Stomach smooth muscle (tissue), 2 donors: ENCODE measurements at regions not wholly inside any gene's neighbourhood (a gene's known extent, or its start where the extent isn't known, plus 50 kb on each side); places are given as distances from the start of the nearest gene placed in this dataset.
"Not testable (repeated sequence)": the region's sequence is repeated elsewhere in the genome, so short reads cannot be mapped to it uniquely, and the experiment has no call there.

Experiments used
- H3K27ac ChIP-seq: one replicate; pipeline ENCODE4 v1.7.0; 2013; ENCODE audit warnings: mild to moderate bottlenecking, low read length, inconsistent platforms
- H3K27me3 ChIP-seq, 2 donors: one replicate each; pipeline ENCODE4 v1.7.0; 2013; ENCODE audit warnings: low read length in 2 of 2; ENCODE audit not compliant: insufficient read depth in 2 of 2, control insufficient read depth in 1 of 2
- H3K36me3 ChIP-seq, 2 donors: one replicate each; pipeline ENCODE4 v1.7.0; 2013; ENCODE audit warnings: low read length in 2 of 2; ENCODE audit not compliant: control insufficient read depth in 2 of 2, insufficient read depth in 2 of 2
- H3K4me1 ChIP-seq: one replicate; pipeline ENCODE4 v1.7.0; 2013; ENCODE audit warnings: low read length; ENCODE audit not compliant: control insufficient read depth, insufficient read depth
- H3K4me3 ChIP-seq, 2 donors: one replicate each; pipeline ENCODE4 v1.7.0; 2013; ENCODE audit warnings: low read length in 2 of 2
- H3K9ac ChIP-seq, 2 donors: one replicate each; pipeline ENCODE4 v1.7.0; 2013; ENCODE audit warnings: low read length in 2 of 2, mild to moderate bottlenecking in 1 of 2
- H3K9me3 ChIP-seq, 2 donors: one replicate each; pipeline ENCODE4 v1.7.0; 2013; ENCODE audit warnings: low read length in 2 of 2; ENCODE audit not compliant: control insufficient read depth in 2 of 2
- donor health status: healthy.
- donor health status: Pancreatic carcinoma.

DNA sequence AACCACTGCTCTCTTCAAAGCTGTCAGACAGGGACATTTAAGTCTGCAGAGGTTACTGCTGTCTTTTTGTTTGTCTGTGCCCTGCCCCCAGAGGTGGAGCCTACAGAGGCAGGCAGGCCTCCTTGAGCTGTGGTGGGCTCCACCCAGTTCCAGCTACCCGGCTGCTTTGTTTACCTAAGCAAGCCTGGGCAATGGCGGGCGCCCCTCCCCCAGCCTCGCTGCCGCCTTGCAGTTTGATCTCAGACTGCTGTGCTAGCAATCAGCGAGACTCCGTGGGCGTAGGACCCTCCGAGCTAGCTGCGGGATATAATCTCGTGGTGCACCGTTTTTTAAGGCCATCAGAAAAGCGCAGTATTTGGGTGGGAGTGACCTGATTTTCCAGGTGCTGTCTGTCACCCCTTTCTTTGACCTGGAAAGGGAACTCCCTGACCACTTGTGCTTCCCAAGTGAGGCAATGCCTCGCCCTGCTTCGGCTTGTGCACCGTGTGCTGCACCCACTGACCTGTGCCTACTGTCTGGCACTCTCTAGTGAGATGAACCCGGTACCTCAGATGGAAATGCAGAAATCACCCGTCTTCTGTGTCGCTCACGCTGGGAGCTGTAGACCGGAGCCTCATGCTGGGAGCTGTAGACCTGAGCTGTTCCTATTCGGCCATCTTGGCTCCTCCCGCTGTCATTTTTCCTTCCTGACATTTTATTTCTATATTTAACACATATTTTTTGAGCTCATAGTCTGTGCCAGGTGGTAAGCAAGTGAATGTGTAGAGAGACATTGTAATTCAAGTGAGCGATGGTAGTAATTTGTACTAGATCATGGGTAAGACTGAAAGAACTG is 551.5 kb downstream of the RAB38 start:
- H3K9ac ChIP-seq, H3K4me1 ChIP-seq, H3K27ac ChIP-seq, H3K9me3 ChIP-seq, H3K4me3 ChIP-seq, H3K36me3 ChIP-seq, H3K27me3 ChIP-seq: not testable (repeated sequence)

DNA sequence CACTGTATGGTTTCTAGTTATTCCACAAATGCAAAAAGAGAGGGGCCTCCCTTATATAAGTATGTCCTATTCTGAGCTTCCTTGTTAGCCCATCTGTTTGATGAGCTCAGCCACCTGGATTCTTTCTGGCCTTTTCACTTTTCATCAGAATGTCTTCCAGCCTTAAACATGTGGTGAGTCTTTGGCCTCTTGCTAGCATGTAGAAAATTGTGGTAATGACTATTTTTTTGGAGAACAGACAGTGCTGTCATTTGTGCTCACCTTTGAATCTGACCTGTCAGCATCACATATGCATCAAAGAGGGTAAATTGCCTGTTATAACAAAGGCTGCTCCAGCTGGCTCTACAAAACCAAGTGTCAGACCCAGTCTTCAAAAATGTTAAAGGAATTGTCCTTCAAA is 558.7 kb downstream of the RAB38 start:
- Histone ChIP-seq H3K9ac (no peak overlapping the region), H3K36me3 (no peaks in the 10 kb centered on the region), H3K27ac (no peak overlapping the region), H3K27me3 (no peaks in the 10 kb centered on the region), H3K4me3 (no peak overlapping the region), H3K9me3 (no peaks in the 10 kb centered on the region), H3K4me1 (no peaks in the 10 kb centered on the region)

DNA sequence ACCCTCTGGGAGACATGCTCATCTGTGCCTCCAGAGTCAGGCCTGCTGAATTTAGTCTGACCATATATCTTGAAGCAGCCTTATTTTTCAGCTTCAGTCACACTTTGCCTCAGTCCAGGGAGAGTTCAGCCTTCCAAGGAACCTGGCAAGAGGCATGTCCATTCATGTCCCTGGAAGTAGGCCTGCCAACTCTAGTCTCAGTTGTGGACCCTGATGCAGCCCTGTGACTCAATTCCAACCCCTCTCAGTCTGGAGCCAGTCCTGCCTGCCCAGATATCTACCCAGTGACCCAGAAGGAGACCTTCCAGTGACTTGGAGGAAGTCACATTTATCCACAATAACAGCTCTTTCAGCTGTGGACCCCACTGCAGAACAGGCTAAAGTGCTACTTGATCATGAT is 566.6 kb downstream of the TMEM135 start:
- Histone ChIP-seq H3K9ac (no peak overlapping the region), H3K36me3 (no peaks in the 10 kb centered on the region), H3K27me3 (no peaks in the 10 kb centered on the region), H3K4me1 (no peaks in the 10 kb centered on the region), H3K27ac (no peak overlapping the region), H3K9me3 (no peaks in the 10 kb centered on the region), H3K4me3 (no peak overlapping the region)

DNA sequence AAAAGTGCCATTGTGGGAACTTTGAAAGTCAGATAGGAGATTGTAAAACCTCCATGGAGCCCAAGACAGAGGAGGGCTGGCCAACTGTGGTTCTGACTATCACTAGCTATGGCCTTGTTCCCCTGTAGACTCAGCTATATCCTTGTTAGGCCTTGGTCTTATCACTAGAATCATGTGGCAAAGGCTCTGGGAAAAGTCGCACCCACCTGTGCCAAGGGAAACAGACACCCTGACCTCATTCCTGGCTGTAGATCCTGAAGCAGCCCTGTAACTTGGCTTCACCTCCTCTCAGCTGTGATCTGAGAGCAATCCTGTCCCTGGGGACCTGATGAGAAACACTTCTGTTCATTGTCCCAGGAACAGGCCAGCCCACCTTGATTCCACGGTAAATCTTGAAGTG is 566.2 kb downstream of the TMEM135 start:
- no peaks in the 10 kb centered on the region for H3K36me3 ChIP-seq
- H3K9ac ChIP-seq, result no peak overlapping the region
- H3K4me1 ChIP-seq, result no peaks in the 10 kb centered on the region
- no peaks in the 10 kb centered on the region for H3K9me3 ChIP-seq
- no peak overlapping the region for H3K27ac ChIP-seq
- no peaks in the 10 kb centered on the region for H3K27me3 ChIP-seq
- no peak overlapping the region for H3K4me3 ChIP-seq

DNA sequence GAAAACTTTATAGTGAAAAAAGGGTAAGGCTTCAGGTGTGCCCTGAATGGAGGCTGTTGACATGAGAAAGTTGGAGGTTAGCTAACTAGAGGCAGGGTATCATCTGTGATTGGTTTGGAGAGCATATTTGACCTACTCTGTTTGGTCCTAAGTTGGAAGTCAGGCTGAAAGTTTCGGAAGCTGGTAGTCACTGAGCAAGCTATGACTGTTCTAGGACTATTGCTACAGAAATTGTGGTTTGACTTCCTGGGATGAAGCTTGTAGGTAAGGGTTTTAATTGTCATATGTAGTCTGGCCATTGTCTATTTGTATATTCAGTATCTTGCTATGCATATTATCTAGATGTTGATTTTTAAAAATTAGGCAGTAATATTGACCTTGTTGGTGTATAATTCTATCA is 565.0 kb downstream of the TMEM135 start:
- no peaks in the 10 kb centered on the region for H3K9me3 ChIP-seq
- no peak overlapping the region for H3K9ac ChIP-seq
- no peak overlapping the region for H3K27ac ChIP-seq
- no peaks in the 10 kb centered on the region for H3K27me3 ChIP-seq
- no peaks in the 10 kb centered on the region for H3K4me1 ChIP-seq
- no peaks in the 10 kb centered on the region for H3K36me3 ChIP-seq
- H3K4me3 ChIP-seq, result no peak overlapping the region

DNA sequence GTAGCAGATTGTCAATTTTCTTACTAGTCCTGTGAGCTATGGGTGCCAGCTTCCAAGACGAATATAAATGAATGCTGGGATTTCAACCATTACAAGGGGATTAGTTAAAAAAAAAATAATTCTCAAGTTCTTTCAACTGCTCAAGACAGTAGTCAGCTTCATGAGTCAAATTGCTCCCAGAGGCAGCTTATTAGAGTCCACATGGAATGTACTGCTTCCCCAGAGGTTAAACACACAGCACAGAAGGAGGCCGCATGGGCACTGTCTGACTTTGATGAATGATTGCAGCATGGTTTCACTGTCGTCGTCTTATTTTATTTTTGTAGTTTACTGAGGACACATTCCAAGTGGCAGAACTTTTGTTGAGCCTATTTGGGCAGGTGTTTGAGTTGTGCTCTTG is 563.2 kb downstream of the TMEM135 start:
- Histone ChIP-seq H3K4me3 (no peak overlapping the region), H3K9me3 (no peaks in the 10 kb centered on the region), H3K9ac (no peak overlapping the region), H3K27ac (no peak overlapping the region), H3K36me3 (no peaks in the 10 kb centered on the region), H3K27me3 (no peaks in the 10 kb centered on the region), H3K4me1 (no peaks in the 10 kb centered on the region)

DNA sequence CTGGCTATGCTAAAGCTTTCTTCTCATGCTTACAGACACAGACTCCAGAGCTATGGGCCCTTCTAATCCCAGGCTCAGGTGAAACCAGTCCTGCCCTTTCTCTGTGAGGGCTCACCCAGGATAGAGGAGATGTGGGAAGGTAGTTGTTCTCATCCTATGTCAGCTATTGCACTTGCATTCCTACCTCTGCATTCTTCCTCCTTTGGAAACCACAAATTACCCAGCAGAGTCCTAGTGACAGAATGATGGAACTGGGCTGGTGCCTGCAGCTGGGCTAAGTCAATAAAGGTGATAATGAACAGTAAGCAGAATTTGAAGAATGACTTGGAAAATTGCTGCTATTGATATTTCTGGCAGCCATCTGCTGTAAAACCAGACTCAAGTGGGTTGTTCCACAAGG is 560.0 kb downstream of the TMEM135 start:
- H3K9me3 ChIP-seq, result no peaks in the 10 kb centered on the region
- H3K27ac ChIP-seq, result no peak overlapping the region
- H3K36me3 ChIP-seq, result no peaks in the 10 kb centered on the region
- no peaks in the 10 kb centered on the region for H3K4me1 ChIP-seq
- no peaks in the 10 kb centered on the region for H3K27me3 ChIP-seq
- no peak overlapping the region for H3K9ac ChIP-seq
- H3K4me3 ChIP-seq, result no peak overlapping the region

DNA sequence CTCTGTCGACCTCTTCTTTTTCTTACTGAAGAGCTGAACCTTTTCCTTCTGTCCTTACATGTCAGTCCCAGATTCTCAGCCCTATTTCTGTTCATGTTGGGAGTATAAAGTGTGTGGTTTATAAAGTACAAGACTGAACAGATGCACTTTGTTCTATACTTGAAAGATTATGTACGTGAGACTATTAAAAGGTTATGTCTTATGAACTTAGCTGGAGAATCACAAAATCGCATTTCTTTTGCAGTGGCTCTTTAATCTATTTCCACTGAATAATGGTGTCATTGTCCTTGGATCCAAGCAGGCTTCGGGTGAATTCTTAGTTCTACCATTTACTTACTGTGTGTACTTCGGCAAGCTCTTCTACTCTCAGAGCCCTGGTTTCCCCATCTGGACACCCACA is 558.4 kb downstream of the TMEM135 start:
- no peaks in the 10 kb centered on the region for H3K9me3 ChIP-seq
- no peak overlapping the region for H3K9ac ChIP-seq
- no peaks in the 10 kb centered on the region for H3K36me3 ChIP-seq
- H3K27me3 ChIP-seq, result no peaks in the 10 kb centered on the region
- no peaks in the 10 kb centered on the region for H3K4me1 ChIP-seq
- no peak overlapping the region for H3K4me3 ChIP-seq
- no peak overlapping the region for H3K27ac ChIP-seq

DNA sequence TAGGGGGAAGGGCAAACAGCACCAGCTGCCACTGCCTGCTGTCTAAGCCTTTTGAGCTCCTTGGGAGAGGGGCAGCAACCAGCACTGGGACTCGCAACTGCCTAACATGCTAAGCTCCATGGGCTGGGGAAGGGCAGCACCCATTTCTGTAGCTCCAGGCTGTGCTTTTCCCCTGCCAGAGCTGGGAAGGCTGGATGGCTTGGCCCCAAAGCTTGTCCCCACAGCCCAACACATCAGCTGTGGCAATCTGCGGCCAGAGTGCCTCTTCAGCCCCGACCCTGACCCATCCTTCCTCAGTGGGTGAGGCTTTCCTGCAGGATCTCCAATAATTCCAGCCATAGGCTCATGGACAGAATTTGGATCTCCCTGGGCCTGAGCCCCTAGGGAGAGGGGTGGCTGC is 551.3 kb downstream of the TMEM135 start:
- H3K4me1 ChIP-seq, result no peaks in the 10 kb centered on the region
- no peak overlapping the region for H3K9ac ChIP-seq
- peaks cover 0 to 4% of the 10 kb centered on the region in 2 donors for H3K9me3 ChIP-seq
- no peaks in the 10 kb centered on the region for H3K36me3 ChIP-seq
- no peak overlapping the region for H3K27ac ChIP-seq
- no peaks in the 10 kb centered on the region for H3K27me3 ChIP-seq
- H3K4me3 ChIP-seq, result no peak overlapping the region

DNA sequence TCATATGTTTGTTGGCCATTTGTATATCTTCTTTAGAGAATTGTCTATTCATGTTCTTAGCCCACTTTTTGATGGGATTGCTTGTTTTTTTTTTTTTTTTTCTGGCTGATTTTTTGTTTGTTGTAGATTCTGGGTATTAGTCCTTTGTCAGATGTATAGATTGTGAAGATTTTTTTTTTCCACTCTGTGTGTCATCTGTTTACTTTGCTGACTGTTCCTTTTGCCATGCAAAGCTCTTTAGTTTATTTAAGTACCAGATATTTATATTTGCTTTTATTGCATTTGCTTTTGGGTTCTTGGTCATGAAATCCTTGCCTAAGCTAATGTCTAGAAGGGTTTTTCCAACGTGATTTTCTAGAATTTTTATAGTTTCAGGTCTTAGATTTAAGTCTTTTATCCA is 547.9 kb downstream of the TMEM135 start:
- H3K4me3 ChIP-seq, H3K27me3 ChIP-seq, H3K27ac ChIP-seq, H3K4me1 ChIP-seq, H3K36me3 ChIP-seq, H3K9ac ChIP-seq, H3K9me3 ChIP-seq: not testable (repeated sequence)

DNA sequence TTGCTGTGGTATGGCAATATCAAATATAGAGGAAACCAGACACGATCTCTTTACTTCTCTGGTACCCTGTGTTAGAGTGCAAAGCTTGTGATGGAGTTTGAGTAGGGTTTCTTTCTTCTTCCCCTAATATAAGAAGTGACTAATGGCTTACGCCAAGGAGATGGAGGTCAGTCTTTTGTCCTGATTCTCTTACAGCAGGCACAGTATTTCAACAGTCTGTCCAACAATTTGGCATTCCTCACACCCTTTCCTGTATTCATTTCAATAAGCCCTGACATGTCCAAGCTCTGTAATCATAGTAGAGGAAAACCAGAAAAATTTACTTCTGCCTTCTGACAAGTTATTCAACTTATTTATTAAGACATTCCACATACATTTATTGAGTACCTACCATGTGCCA is 546.2 kb downstream of the TMEM135 start:
- Histone ChIP-seq H3K4me1 (no peaks in the 10 kb centered on the region), H3K36me3 (no peaks in the 10 kb centered on the region), H3K9me3 (peaks cover 0 to 4% of the 10 kb centered on the region in 2 donors), H3K9ac (no peak overlapping the region), H3K27ac (no peak overlapping the region), H3K27me3 (no peaks in the 10 kb centered on the region), H3K4me3 (no peak overlapping the region)
